HepG2 (cell line): ENCODE measurements at regions not wholly inside any gene's neighbourhood (a gene's known extent, or its start where the extent isn't known, plus 50 kb on each side); places are given as distances from the start of the nearest gene placed in this dataset.

Source experiments
- ATAC-seq: fragments of 200-7000 bp; cut with Tn5 transposase; 3 replicates; pipeline ENCODE4 v1.9.1; 2020; ENCODE audit warnings: mild to moderate bottlenecking, moderate library complexity
- BruUV-seq: library from RNA; stranded (reverse); fragments of 400-500 nt; replicated peaks from 2 replicates; lab custom pipeline; 2021; lab: Mats Ljungman, UMichigan
- CTCF ChIA-PET: fragments of 300-600 bp; formaldehyde crosslinking; extraction: SDS; loops from one replicate; lab custom pipeline; 2021; ENCODE audit warnings: low total read pairs, inconsistent platforms, low intra/inter-chr PET ratio; lab: Yijun Ruan, JAX
- POLR2A ChIA-PET: fragments of 350-600 bp; sonication (Branson Sonifier 250); formaldehyde crosslinking; loops from one replicate; lab custom pipeline; 2020; ENCODE audit warnings: antibody characterized with exemption, inconsistent platforms; lab: Yijun Ruan, JAX
- DNase-seq: peaks from one replicate; pipeline ENCODE4 v3.0.0-alpha.2; 2015; ENCODE audit warnings: low spot score
- FAIRE-seq: peaks from 3 replicates; lab custom pipeline; 2011; peaks lifted over from hg19 to GRCh38; lab: Jason Lieb, UNC
- H2AFZ ChIP-seq: one replicate; pipeline ENCODE4 v1.6.1; 2011; ENCODE audit warnings: low read length, inconsistent platforms
- H3K27ac ChIP-seq: fragments of 300-600 bp; 3 replicates; pipeline ENCODE4 v1.8.0; 2011; ENCODE audit warnings: mixed run types, mild to moderate bottlenecking, mixed read lengths, low read length, inconsistent platforms; ENCODE audit not compliant: insufficient read depth; ENCODE audit errors: extremely low read length
- H3K27me3 ChIP-seq, 2 experiments: fragments of 200-600 bp in 1 of 2; 2 replicates in 1 of 2; 3 replicates in 1 of 2; pipeline versions ENCODE4 v1.6.0 to v1.8.0; 2011; ENCODE audit warnings: low read length in 2 of 2, mild to moderate bottlenecking in 2 of 2, moderate library complexity in 2 of 2, inconsistent platforms in 1 of 2; ENCODE audit not compliant: insufficient read depth in 2 of 2, control insufficient read depth in 1 of 2
- H3K36me3 ChIP-seq, 2 experiments: fragments of 200-600 bp in 1 of 2; replicated peaks in 1 of 2; 2 replicates in 1 of 2; 3 replicates in 1 of 2; pipeline versions ENCODE4 v1.5.1 to v1.8.0; 2011; ENCODE audit warnings: low read length in 2 of 2, inconsistent platforms in 1 of 2; ENCODE audit not compliant: insufficient read depth in 2 of 2, control insufficient read depth in 1 of 2
- H3K4me1 ChIP-seq: 2 replicates; pipeline ENCODE4 v1.5.1; 2012; ENCODE audit warnings: low read length, inconsistent platforms; ENCODE audit not compliant: insufficient read depth
- H3K4me2 ChIP-seq: 2 replicates; pipeline ENCODE4 v1.6.0; 2011; ENCODE audit warnings: low read depth, low read length, inconsistent platforms
- H3K4me3 ChIP-seq, 3 experiments: fragments of 200-600 bp in 1 of 3; sonication (generic), shearing (Covaris generic) in 1 of 3; replicated peaks in 1 of 3; 2 replicates each; pipeline ENCODE4 v1.5.1; 2011 to 2016; ENCODE audit warnings: low read length in 3 of 3, inconsistent platforms in 2 of 3, low read depth in 2 of 3, mild to moderate bottlenecking in 2 of 3, control low read depth in 1 of 3, mixed read lengths in 1 of 3; ENCODE audit not compliant: insufficient read depth in 1 of 3
- H3K79me2 ChIP-seq: one replicate; pipeline ENCODE4 v1.6.1; 2011; ENCODE audit warnings: low read length, inconsistent platforms; ENCODE audit not compliant: insufficient read depth
- H3K9ac ChIP-seq: 2 replicates; pipeline ENCODE4 v1.6.0; 2011; ENCODE audit warnings: mild to moderate bottlenecking, low read depth, low read length, inconsistent platforms; ENCODE audit not compliant: insufficient read depth
- H3K9me3 ChIP-seq: 2 replicates; pipeline ENCODE4 v1.5.1; 2012; ENCODE audit warnings: mild to moderate bottlenecking, low read length
- H4K20me1 ChIP-seq: 2 replicates; pipeline ENCODE4 v1.6.0; 2011; ENCODE audit warnings: inconsistent platforms, mild to moderate bottlenecking, low read length, moderate library complexity; ENCODE audit not compliant: insufficient read depth
- FOXC1 ChIP-seq: sonication (generic); formaldehyde crosslinking; IDR thresholded peaks from 2 replicates; pipeline ENCODE4 v1.8.0; 2022; ENCODE audit warnings: mild to moderate bottlenecking, missing genetic modification reagents, borderline replicate concordance
- HIVEP1 ChIP-seq: sonication (generic); formaldehyde crosslinking; IDR thresholded peaks from 2 replicates; pipeline ENCODE4 v1.4.0; 2020; ENCODE audit warnings: mild to moderate bottlenecking, missing genetic modification reagents
- MAFF ChIP-seq: IDR thresholded peaks from 2 replicates; pipeline ENCODE4 v1.6.1; 2011; ENCODE audit warnings: low read depth, low read length, improper control_type of control experiment
- ZNF652 ChIP-seq: IDR thresholded peaks from 2 replicates; pipeline ENCODE4 v1.6.1; 2016; ENCODE audit warnings: low read depth, borderline replicate concordance
- WGBS: methylation state at CpG from one replicate; pipeline ENCODE4 v1.1.6; 2017; ENCODE audit warnings: low lambda C conversion rate; 5-methylcytosine and 5-hydroxymethylcytosine counted together
- in situ Hi-C: cut with HindIII; loops from 2 replicates; pipeline ENCODE4 v1.10.0; 2017; ENCODE audit warnings: low pct_unique_long_range_greater_than_20kb; ENCODE audit not compliant: extremely low pct_ligation_motif_present
- intact Hi-C: fragments of 100-400 bp; cut with micrococcal nuclease; formaldehyde crosslinking; loops from one replicate; pipeline ENCODE4 v1.10.0; 2022; ENCODE audit not compliant: unreplicated experiment

GRCh38 chr16:81148277-81148676 lies 52.1 kb upstream of the GCSH start:
- ChIA-PET CTCF (no interaction called here), POLR2A (interaction anchor here (1.2 kb wide), 1 partner anchor 166 kb away, joined by 3 read pairs; no protein-coding TSS in a partner anchor)
- no peaks in the 10 kb centered on the region for H4K20me1 ChIP-seq
- no peaks in the 10 kb centered on the region for H3K36me3 ChIP-seq
- H2AFZ ChIP-seq, result no peak overlapping the region
- no TSS peak for BruUV-seq
- H3K4me3 ChIP-seq, result no peak overlapping the region
- no peaks in the 10 kb centered on the region for H3K9me3 ChIP-seq
- no peak overlapping the region for H3K9ac ChIP-seq
- peak; percentile 64 for TF ChIP-seq ZNF652 (CRISPR knock-in tag)
- no peak for TF ChIP-seq MAFF
- no peak for TF ChIP-seq HIVEP1 (CRISPR knock-in tag)
- TF ChIP-seq FOXC1 (CRISPR knock-in tag), result no peak
- no peak for ATAC-seq
- 32% methylated on average over 6 of the region's 6 CpGs for WGBS
- no peak for FAIRE-seq
- no peaks in the 10 kb centered on the region for H3K79me2 ChIP-seq
- in situ Hi-C loops, result no loop called here
- no peak for DNase-seq
- no peak overlapping the region for H3K4me2 ChIP-seq
- intact Hi-C loops, result loop anchor here (10.0 kb wide), 1 partner anchor 113 kb away; the partner anchor contains the start of gene ATMIN
- peaks cover 1 to 46% of the 10 kb centered on the region in 2 experiments; a peak in 4 of 5 replicates for H3K27me3 ChIP-seq
- no peak overlapping the region for H3K27ac ChIP-seq
- H3K4me1 ChIP-seq, result peaks cover 29% of the 10 kb centered on the region
